ENCODE measurements at regions not wholly inside any gene's neighbourhood (a gene's known extent, or its start where the extent isn't known, plus 50 kb on each side); places are given as distances from the start of the nearest gene placed in this dataset.

GRCh38 chr6:6080975-6081374 lies 74.2 kb upstream of the NRN1 start:
- TF ChIP-seq EZH2phosphoT487 (IDR thresholded peaks at IDR 0.05; ENCODE audit: borderline replicate concordance), result no peak
- TF ChIP-seq CTCF (IDR thresholded peaks at IDR 0.05 in 2 of 3, conservative IDR thresholded peaks at IDR 0.05 in 1 of 3; ENCODE audit: borderline replicate concordance in 1 of 3, insufficient read depth in 1 of 3, low read depth in 2 of 3, low read length in 2 of 3), result no peak
- no peak for TF ChIP-seq TCF7L2 (IDR thresholded peaks at IDR 0.05; ENCODE audit: borderline replicate concordance, extremely low read depth, insufficient read depth, insufficient read length)
- TF ChIP-seq YY1 (IDR thresholded peaks at IDR 0.05; ENCODE audit: extremely low read depth, insufficient replicate concordance, low read depth, low read length), result no peak
- TF ChIP-seq ZBTB33 (IDR thresholded peaks at IDR 0.05; ENCODE audit: extremely low read depth, insufficient replicate concordance, low read length), result no peak
- no peak for TF ChIP-seq SIN3A (IDR thresholded peaks at IDR 0.05; ENCODE audit: low read depth)
- no peak for TF ChIP-seq POLR2A (IDR thresholded peaks at IDR 0.05; ENCODE audit: borderline replicate concordance, extremely low read depth, insufficient read depth, insufficient read length)

All from HCT116 (cell line).